Calu3 (cell line): ENCODE measurements at regions not wholly inside any gene's neighbourhood (a gene's known extent, or its start where the extent isn't known, plus 50 kb on each side); places are given as distances from the start of the nearest gene placed in this dataset.

Source experiments
- BruUV-seq: library from RNA; stranded (reverse); fragments of 400-500 nt; replicated peaks from 2 replicates; lab custom pipeline; 2021; lab: Mats Ljungman, UMichigan
- CTCF ChIA-PET: fragments of 300-600 bp; sonication (Branson Sonifier 250); formaldehyde crosslinking; loops from one replicate; lab custom pipeline; 2022; ENCODE audit warnings: antibody characterized with exemption; lab: Charles Lee
- DNase-seq: peaks from one replicate; pipeline ENCODE4 v3.0.0; 2022
- H3K27ac Mint-ChIP-seq: one replicate; pipeline ENCODE4 v1.8.0; 2022; ENCODE audit warnings: mixed read lengths; ENCODE audit not compliant: unreplicated experiment
- H3K27me3 Mint-ChIP-seq: one replicate; pipeline ENCODE4 v1.8.0; 2022; ENCODE audit warnings: mixed read lengths; ENCODE audit not compliant: unreplicated experiment
- H3K36me3 Mint-ChIP-seq: one replicate; pipeline ENCODE4 v1.8.0; 2022; ENCODE audit warnings: mild to moderate bottlenecking, moderate library complexity, mixed read lengths; ENCODE audit not compliant: insufficient read depth, unreplicated experiment
- H3K4me1 Mint-ChIP-seq: one replicate; pipeline ENCODE4 v1.8.0; 2022; ENCODE audit warnings: mild to moderate bottlenecking, low read depth, mixed read lengths; ENCODE audit not compliant: unreplicated experiment
- H3K4me3 Mint-ChIP-seq: one replicate; pipeline ENCODE4 v1.8.0; 2022; ENCODE audit warnings: mild to moderate bottlenecking, low read depth, moderate library complexity, mixed read lengths; ENCODE audit not compliant: unreplicated experiment
- H3K9me3 Mint-ChIP-seq: one replicate; pipeline ENCODE4 v1.8.0; 2022; ENCODE audit warnings: low read depth, mixed read lengths; ENCODE audit not compliant: unreplicated experiment
- intact Hi-C: fragments of 100-400 bp; cut with micrococcal nuclease; formaldehyde crosslinking; loops from one replicate; pipeline ENCODE4 v1.10.0; 2022; ENCODE audit not compliant: unreplicated experiment
- TF ChIP-seq, protein P1 (sequence below): fragments of 200-600 bp; IDR thresholded peaks from one replicate; pipeline ENCODE4 v1.8.0; 2022; ENCODE audit warnings: antibody characterized with exemption; ENCODE audit not compliant: unreplicated experiment

DNA sequence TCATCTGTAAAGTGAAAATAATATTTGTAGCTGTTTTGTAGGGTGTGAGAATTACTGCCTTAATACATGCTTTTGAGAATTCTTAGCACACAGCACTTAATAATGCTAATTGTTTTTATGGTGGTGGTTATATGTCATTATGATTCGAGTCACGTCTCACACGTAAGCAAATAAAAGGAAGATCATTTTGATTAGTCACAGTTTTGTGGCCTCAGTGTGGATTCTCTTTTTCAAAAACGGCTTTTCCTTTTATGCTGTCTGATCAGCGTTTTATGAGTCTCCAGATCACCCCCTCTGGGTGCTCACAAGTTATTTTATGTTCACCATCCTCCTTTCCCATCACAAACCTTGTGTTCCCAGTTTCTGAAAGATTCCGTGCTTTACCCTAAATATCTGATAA, 255.6 kb upstream of the CNTN4 start:
- BruUV-seq = no TSS peak
- Mint-ChIP-seq H3K27me3 (no peaks in the 10 kb centered on the region), H3K27ac (no peak overlapping the region), H3K4me3 (no peak overlapping the region), H3K4me1 (no peaks in the 10 kb centered on the region), H3K9me3 (peaks cover 8% of the 10 kb centered on the region), H3K36me3 (no peaks in the 10 kb centered on the region)
- TF ChIP-seq, protein P1, sequence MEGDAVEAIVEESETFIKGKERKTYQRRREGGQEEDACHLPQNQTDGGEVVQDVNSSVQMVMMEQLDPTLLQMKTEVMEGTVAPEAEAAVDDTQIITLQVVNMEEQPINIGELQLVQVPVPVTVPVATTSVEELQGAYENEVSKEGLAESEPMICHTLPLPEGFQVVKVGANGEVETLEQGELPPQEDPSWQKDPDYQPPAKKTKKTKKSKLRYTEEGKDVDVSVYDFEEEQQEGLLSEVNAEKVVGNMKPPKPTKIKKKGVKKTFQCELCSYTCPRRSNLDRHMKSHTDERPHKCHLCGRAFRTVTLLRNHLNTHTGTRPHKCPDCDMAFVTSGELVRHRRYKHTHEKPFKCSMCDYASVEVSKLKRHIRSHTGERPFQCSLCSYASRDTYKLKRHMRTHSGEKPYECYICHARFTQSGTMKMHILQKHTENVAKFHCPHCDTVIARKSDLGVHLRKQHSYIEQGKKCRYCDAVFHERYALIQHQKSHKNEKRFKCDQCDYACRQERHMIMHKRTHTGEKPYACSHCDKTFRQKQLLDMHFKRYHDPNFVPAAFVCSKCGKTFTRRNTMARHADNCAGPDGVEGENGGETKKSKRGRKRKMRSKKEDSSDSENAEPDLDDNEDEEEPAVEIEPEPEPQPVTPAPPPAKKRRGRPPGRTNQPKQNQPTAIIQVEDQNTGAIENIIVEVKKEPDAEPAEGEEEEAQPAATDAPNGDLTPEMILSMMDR = no peak
- no peak for DNase-seq
- CTCF ChIA-PET = no interaction called here
- intact Hi-C loops = no loop called here

DNA sequence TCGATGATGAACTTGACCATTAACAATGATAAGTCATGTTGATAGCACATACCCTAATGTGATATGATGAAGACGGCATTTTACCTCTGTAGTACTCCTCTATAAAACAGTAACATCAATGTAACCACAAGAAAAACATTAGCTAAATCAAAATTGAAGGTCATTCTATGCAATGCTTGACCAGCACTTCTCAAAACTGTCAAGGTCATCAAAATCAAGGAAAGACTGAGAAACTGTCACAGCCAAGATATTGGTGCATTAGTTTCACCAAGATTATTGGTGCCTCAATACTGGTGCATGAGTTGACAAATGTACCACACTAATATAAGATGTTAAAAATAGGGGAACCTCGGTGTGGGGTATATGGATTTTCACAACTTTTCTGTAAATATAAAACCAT, 251.1 kb upstream of the CNTN4 start:
- no peak for DNase-seq
- intact Hi-C loops = no loop called here
- Mint-ChIP-seq H3K27ac (no peak overlapping the region), H3K4me1 (no peaks in the 10 kb centered on the region), H3K9me3 (peaks cover 2% of the 10 kb centered on the region), H3K4me3 (no peak overlapping the region), H3K36me3 (no peaks in the 10 kb centered on the region), H3K27me3 (no peaks in the 10 kb centered on the region)
- TF ChIP-seq, protein P1 = no peak
- BruUV-seq = no TSS peak
- CTCF ChIA-PET = no interaction called here

DNA sequence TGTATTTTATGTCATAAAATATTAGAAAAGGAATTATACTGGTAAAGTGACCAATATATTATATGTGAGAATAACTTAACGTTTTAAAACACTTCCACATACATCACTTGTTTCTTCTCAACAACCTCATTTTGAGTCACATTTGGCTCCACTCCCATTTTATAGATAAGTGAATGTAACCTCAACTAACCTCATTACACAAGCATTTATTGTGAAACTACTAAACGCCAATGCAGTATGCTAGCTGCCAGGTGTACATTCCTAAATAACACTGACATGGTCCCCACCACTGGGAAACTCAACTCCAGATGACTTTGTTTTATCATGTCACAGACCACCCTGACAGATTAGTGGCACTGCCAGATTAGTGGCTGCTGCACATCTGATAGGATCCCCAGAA, 249.7 kb upstream of the CNTN4 start:
- no TSS peak for BruUV-seq
- peaks cover 2% of the 10 kb centered on the region for H3K9me3 Mint-ChIP-seq
- no peaks in the 10 kb centered on the region for H3K27me3 Mint-ChIP-seq
- CTCF ChIA-PET = no interaction called here
- no peak for DNase-seq
- H3K36me3 Mint-ChIP-seq = no peaks in the 10 kb centered on the region
- no peak overlapping the region for H3K4me3 Mint-ChIP-seq
- H3K4me1 Mint-ChIP-seq = no peaks in the 10 kb centered on the region
- TF ChIP-seq, protein P1 = no peak
- intact Hi-C loops = no loop called here
- H3K27ac Mint-ChIP-seq = no peak overlapping the region

DNA sequence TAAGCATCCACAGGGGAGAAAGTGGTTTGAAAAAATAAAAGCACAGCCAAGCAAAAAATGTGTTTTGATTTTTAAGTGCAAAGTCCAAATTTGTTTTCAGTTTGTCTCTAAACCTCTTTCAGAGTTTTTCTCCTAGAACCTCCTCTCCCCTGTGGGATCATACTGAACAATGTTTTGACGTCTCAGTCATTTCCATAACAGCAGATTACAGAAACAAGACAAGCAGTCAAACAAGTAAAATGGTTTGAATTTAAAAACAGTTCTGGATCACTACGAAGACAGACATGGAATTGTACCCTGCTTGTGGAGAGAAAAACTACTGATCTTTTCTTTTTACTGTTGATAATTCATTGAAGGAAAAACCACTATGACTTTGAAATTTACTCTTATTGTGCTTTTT, 245.7 kb upstream of the CNTN4 start:
- no peaks in the 10 kb centered on the region for H3K27me3 Mint-ChIP-seq
- TF ChIP-seq, protein P1 = no peak
- BruUV-seq = no TSS peak
- no peak overlapping the region for H3K4me3 Mint-ChIP-seq
- intact Hi-C loops = no loop called here
- no peaks in the 10 kb centered on the region for H3K36me3 Mint-ChIP-seq
- H3K9me3 Mint-ChIP-seq = peaks cover 5% of the 10 kb centered on the region
- H3K4me1 Mint-ChIP-seq = no peaks in the 10 kb centered on the region
- CTCF ChIA-PET = no interaction called here
- no peak for DNase-seq
- H3K27ac Mint-ChIP-seq = no peak overlapping the region
